Gastrocnemius medialis (tissue), 4 donors: ENCODE measurements at regions not wholly inside any gene's neighbourhood (a gene's known extent, or its start where the extent isn't known, plus 50 kb on each side); places are given as distances from the start of the nearest gene placed in this dataset.

Source experiments
- POLR2A ChIP-seq, 2 donors: fragments of 450-650 bp; IDR thresholded peaks; one replicate each; pipeline ENCODE4 v1.6.1; 2017; ENCODE audit warnings: antibody characterized with exemption in 2 of 2, mild to moderate bottlenecking in 2 of 2, moderate library complexity in 2 of 2
- TF ChIP-seq, protein P1 (sequence below), 5 experiments: fragments of 450-650 bp in 3 of 5; fragments of 200-600 bp in 2 of 5; sonication (generic) in 2 of 5; IDR thresholded peaks in 4 of 5; conservative IDR thresholded peaks in 1 of 5; 1 replicate in 4 of 5; 2 replicates in 1 of 5; pipeline ENCODE4 v1.5.1; 2016 to 2019; ENCODE audit warnings: antibody characterized with exemption in 5 of 5, mild to moderate bottlenecking in 3 of 5, moderate library complexity in 3 of 5

DNA sequence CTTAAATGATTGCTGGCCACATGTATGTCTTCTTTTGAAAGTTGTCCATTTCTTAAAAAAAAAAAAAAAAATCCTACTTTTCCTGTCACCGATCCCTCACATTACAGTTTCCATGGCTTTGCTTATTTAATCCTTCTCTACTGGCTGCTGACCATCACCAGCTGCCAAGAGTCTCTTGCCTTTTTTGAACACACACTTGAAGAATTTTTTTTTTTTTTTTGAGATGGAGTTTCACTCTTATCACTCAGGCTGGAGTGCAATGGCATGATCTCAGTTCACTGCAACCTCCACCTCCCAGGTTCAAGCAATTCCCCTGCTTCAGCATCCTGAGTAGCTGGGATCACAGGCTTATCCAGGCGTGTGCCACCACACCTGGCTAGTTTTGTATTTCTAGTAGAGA is 134.0 kb downstream of the ANXA5 start:
- TF ChIP-seq, protein P1, sequence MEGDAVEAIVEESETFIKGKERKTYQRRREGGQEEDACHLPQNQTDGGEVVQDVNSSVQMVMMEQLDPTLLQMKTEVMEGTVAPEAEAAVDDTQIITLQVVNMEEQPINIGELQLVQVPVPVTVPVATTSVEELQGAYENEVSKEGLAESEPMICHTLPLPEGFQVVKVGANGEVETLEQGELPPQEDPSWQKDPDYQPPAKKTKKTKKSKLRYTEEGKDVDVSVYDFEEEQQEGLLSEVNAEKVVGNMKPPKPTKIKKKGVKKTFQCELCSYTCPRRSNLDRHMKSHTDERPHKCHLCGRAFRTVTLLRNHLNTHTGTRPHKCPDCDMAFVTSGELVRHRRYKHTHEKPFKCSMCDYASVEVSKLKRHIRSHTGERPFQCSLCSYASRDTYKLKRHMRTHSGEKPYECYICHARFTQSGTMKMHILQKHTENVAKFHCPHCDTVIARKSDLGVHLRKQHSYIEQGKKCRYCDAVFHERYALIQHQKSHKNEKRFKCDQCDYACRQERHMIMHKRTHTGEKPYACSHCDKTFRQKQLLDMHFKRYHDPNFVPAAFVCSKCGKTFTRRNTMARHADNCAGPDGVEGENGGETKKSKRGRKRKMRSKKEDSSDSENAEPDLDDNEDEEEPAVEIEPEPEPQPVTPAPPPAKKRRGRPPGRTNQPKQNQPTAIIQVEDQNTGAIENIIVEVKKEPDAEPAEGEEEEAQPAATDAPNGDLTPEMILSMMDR (IDR thresholded peaks at IDR 0.05 in 4 of 5, conservative IDR thresholded peaks at IDR 0.05 in 1 of 5) = no peak
- TF ChIP-seq POLR2A (IDR thresholded peaks at IDR 0.05) = no peak
